Fibroblast of the aortic adventitia (primary cell): ENCODE measurements at regions not wholly inside any gene's neighbourhood (a gene's known extent, or its start where the extent isn't known, plus 50 kb on each side); places are given as distances from the start of the nearest gene placed in this dataset.

ENCODE experiments used
- DNase-seq: peaks from one replicate; pipeline ENCODE4 v3.0.0-alpha.2; 2010; ENCODE audit warnings: low read depth
- H3K4me3 ChIP-seq: 2 replicates; pipeline ENCODE4 v1.5.1; 2011; ENCODE audit warnings: low read depth, mild to moderate bottlenecking, control low read depth, low read length, moderate library complexity
- TF ChIP-seq, protein P1 (sequence below): IDR thresholded peaks from 2 replicates; pipeline ENCODE4 v1.5.1; 2011; ENCODE audit warnings: mild to moderate bottlenecking, low read length, control low read depth, inconsistent platforms; ENCODE audit not compliant: insufficient read depth

DNA sequence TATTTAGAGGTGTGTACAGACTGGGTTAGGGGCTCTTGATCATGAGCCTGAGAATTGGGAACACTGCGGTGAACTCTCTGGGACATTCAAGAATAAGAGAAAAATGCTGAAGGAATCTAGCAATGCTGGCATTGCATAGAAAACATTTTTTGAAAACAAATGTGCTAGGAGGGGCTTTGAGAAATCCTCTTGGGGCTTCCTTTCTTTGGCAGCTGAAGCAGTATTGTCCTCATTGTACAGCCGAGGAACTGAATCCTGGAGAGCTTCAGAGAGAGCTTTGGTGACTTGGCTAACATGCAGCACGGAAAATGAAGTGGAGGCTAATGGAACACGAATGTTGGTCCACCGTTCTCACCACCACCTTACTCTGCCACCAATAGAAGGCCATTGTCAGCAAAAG is 107.3 kb upstream of the EFEMP1 start:
- TF ChIP-seq, protein P1, sequence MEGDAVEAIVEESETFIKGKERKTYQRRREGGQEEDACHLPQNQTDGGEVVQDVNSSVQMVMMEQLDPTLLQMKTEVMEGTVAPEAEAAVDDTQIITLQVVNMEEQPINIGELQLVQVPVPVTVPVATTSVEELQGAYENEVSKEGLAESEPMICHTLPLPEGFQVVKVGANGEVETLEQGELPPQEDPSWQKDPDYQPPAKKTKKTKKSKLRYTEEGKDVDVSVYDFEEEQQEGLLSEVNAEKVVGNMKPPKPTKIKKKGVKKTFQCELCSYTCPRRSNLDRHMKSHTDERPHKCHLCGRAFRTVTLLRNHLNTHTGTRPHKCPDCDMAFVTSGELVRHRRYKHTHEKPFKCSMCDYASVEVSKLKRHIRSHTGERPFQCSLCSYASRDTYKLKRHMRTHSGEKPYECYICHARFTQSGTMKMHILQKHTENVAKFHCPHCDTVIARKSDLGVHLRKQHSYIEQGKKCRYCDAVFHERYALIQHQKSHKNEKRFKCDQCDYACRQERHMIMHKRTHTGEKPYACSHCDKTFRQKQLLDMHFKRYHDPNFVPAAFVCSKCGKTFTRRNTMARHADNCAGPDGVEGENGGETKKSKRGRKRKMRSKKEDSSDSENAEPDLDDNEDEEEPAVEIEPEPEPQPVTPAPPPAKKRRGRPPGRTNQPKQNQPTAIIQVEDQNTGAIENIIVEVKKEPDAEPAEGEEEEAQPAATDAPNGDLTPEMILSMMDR = no peak
- no peak overlapping the region for H3K4me3 ChIP-seq
- no peak for DNase-seq

DNA sequence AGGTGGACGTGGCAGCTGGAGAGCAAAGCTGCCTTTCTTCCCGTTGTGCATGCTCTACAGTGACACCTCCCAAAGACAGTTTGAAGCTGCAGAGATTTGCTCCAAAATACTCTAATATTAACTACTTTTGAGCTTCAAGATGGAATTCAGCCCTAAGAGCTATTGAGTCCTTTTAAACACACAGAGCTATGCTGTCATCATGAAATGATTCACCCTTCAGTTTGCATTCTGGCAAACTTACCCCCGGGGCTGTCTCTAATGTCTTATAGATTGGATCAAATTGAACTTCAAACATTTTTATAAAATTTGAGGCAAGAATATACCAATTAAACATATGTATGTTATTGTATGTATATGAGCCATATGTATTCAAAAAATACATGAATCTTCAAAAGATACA is 110.7 kb upstream of the EFEMP1 start:
- TF ChIP-seq, protein P1 = no peak
- no peak overlapping the region for H3K4me3 ChIP-seq
- DNase-seq = no peak

DNA sequence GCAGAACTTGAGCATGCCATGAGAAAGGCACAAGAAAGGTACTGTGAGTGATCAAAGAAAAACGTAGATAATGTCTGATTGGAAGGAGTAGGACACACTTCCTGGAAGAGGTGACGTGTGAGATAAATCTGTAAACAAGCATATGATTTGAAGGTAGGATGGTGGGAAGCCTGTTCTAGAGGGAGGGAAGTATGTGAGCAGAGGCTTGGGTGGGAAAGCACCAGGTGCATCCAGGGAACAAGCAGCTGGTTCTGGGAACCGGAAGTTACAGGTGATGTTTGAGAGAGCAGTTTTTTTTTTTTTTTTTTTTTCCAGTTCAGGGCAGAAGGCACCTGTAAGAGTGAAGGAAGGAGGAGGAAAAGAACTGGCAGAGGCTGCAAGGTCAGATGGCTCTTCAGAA is 116.6 kb upstream of the EFEMP1 start:
- no peak overlapping the region for H3K4me3 ChIP-seq
- TF ChIP-seq, protein P1 = no peak

DNA sequence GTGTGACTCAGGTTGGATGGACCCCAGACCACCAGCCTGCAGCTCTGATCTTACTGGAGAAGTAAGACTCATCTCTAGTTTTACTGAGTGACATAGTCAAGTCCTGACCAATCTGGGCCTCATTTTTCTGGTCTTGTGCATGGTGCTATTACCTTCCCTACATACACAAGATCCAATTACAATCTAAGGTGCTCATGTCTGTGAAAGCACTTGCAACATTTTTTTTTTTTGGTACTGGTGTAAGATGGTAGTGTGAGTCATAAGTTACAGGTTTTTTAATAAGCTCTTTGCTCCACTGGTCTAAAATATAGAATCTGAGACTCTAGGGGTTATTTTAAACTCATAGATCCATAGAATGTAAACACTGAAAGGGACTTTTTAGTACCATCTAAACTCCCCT is 117.3 kb upstream of the EFEMP1 start:
- no peak overlapping the region for H3K4me3 ChIP-seq
- no peak for DNase-seq
- TF ChIP-seq, protein P1 = no peak

More for the DNA sequence above, 116.6 kb upstream of the EFEMP1 start:
- no peak for DNase-seq

DNA sequence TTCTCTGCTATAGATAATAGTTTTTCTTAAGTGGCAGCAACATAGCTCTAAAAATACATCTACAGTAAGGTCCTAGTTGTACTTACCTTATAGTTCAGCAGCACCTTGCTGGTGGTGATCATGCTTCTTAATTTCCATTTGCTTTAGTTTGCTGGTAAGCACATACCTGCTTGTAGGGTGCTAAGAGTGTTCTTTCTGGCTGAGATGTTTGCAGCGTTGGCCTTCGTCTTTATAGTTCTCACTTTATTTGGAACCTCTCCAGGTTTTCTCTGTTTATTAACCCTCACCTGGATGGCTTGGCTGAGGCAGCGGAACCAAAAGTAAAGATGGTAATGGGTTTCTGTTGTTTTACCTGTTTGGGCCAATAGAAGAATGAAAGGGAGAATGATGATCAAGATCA is 123.6 kb upstream of the EFEMP1 start:
- no peak for DNase-seq
- TF ChIP-seq, protein P1 = no peak
- H3K4me3 ChIP-seq = no peak overlapping the region

DNA sequence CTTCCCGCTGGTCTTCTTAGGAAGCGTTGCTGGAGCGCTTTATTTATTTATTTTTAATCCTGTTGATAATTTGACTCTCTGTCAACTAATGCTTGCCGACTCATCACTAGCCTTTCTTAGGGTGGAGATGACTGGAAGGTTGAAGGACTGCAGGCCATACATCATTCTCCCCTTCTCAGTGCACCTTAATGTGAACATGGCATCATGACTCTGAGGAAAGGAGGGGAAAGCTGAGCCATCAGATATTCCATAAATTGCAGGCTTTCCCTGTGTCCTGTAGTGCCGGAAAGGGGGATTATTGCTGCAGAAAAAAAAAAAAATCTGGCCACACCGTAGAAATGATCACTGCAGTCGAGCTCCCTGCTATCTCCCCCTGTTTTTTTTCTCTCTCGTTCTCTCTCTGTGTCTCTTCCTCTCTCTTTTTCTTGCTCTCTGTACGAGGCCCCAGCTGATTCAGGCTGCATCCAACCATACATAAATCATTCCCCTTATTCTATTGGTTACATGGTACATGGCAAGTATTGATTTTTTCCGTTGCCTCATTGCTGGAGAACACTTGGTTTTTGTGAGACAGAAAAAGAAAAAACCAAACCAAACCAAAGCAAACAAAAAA is 125.8 kb upstream of the EFEMP1 start:
- TF ChIP-seq, protein P1 = no peak
- DNase-seq = no peak
- no peak overlapping the region for H3K4me3 ChIP-seq

DNA sequence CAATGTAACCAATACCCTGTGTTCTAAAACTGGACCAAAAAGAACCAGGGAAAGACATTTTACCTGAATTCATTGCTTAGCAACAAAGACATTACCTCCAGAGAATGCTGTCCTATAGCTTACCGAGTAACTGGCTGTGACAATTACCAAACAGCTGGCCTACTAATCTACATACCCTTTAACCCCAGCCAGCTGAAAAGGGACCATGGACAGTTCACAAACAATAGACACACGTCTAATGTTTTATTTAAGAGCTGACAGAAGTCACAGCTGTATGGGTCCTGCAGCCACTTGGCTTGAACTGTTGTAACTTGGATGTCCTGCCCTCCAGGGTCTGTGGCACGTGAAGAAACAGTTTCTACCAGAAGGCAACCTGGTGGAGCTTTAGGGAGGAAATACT is 130.1 kb upstream of the EFEMP1 start:
- no peak for DNase-seq
- H3K4me3 ChIP-seq = no peak overlapping the region
- TF ChIP-seq, protein P1 = no peak
